Ascending aorta (tissue), 2 donors: ENCODE measurements at regions not wholly inside any gene's neighbourhood (a gene's known extent, or its start where the extent isn't known, plus 50 kb on each side); places are given as distances from the start of the nearest gene placed in this dataset.
A peak's percentile ranks its signal among the peaks of the same experiment; 100 is the strongest.

Experiments
- DNase-seq, 2 donors: peaks; one replicate each; pipeline ENCODE4 v3.0.0-alpha.2; 2019; ENCODE audit warnings: low spot score in 2 of 2
- H3K27ac ChIP-seq, 2 donors: fragments of 200-600 bp; sonication (generic); one replicate each; pipeline ENCODE4 v1.5.1; 2016 to 2017; ENCODE audit warnings: mild to moderate bottlenecking in 1 of 2
- H3K27me3 ChIP-seq: fragments of 200-600 bp; sonication (generic); one replicate; pipeline ENCODE4 v1.5.1; 2017
- H3K36me3 ChIP-seq, 2 donors: fragments of 200-600 bp; sonication (generic); one replicate each; pipeline ENCODE4 v1.5.1; 2016
- H3K4me1 ChIP-seq, 2 donors: fragments of 200-600 bp; sonication (generic); one replicate each; pipeline ENCODE4 v1.5.1; 2016 to 2017; ENCODE audit warnings: mild to moderate bottlenecking in 1 of 2
- H3K4me3 ChIP-seq, 2 donors: fragments of 200-600 bp; sonication (generic); one replicate each; pipeline ENCODE4 v1.5.1; 2016 to 2017; ENCODE audit warnings: mild to moderate bottlenecking in 1 of 2
- H3K9me3 ChIP-seq, 2 donors: fragments of 200-600 bp; sonication (generic); one replicate each; pipeline ENCODE4 v1.5.1; 2016
- intact Hi-C: fragments of 100-400 bp; cut with DNase I; formaldehyde crosslinking; loops from one replicate; pipeline ENCODE4 v1.15.1; 2023
- TF ChIP-seq, protein P1 (sequence below), 3 experiments: fragments of 200-600 bp in 2 of 3; fragments of 450-650 bp in 1 of 3; sonication (generic) in 2 of 3; IDR thresholded peaks; one replicate each; pipeline ENCODE4 v1.5.1; 2016 to 2019; ENCODE audit warnings: antibody characterized with exemption in 3 of 3, mild to moderate bottlenecking in 1 of 3, moderate library complexity in 1 of 3

DNA sequence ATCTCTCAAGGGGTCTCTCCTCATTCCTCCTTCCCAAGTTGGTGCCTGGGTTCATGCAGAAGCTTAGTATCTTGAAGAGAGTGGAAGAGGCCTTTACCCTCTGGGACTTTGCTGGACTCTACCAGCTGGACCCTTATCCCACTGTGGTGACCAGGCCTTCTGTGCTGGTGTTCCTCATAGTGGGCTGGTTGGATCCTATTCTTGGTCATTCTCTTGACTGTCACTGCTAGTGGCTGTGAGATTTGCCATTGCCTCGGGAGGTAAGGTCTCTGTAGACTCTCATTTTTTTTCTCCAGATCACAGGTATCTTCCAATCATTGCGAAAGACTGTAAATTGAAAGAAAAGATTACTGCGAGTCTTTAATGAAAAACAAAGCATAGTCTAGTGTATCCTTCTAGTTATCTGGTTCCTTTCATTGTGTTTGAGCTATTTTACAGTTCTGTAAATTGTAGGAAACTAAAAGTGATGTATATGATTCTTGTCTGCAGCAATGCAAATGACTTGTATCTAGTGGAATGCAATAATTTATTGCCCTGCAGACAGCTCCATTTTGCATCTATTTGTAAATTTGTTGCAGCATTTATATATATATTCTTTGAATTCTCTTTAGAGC lies 217.9 kb downstream of the AEBP2 start:
- intact Hi-C loops = loop anchor here (5.0 to 10.0 kb wide), 4 partner anchors 120 to 948 kb away; no protein-coding TSS in a partner anchor

DNA sequence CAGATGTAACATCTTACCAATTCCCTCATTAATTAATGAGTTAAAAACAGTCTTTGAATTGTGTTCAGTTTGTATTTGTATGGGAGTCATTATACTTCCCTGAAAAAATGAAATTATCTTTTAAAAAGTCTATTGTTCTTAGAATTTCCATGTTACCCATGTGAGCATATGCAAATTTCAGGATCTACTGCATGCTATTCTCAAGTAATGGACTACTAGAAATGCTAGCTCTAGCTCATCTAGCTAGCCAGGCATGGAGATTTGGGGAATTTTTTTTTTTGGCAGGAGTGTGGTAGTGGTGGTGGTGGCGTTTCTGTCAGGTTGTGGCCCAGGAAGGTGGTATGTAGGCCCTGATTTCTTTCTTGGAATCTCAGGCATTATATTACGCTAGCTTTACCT lies 218.4 kb downstream of the AEBP2 start:
- peak overlapping the region; percentile 48 to 97 for H3K27ac ChIP-seq
- TF ChIP-seq, protein P1, sequence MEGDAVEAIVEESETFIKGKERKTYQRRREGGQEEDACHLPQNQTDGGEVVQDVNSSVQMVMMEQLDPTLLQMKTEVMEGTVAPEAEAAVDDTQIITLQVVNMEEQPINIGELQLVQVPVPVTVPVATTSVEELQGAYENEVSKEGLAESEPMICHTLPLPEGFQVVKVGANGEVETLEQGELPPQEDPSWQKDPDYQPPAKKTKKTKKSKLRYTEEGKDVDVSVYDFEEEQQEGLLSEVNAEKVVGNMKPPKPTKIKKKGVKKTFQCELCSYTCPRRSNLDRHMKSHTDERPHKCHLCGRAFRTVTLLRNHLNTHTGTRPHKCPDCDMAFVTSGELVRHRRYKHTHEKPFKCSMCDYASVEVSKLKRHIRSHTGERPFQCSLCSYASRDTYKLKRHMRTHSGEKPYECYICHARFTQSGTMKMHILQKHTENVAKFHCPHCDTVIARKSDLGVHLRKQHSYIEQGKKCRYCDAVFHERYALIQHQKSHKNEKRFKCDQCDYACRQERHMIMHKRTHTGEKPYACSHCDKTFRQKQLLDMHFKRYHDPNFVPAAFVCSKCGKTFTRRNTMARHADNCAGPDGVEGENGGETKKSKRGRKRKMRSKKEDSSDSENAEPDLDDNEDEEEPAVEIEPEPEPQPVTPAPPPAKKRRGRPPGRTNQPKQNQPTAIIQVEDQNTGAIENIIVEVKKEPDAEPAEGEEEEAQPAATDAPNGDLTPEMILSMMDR (IDR thresholded peaks at IDR 0.05) = no peak
- intact Hi-C loops = loop anchor here (5.0 to 10.0 kb wide), 4 partner anchors 120 to 947 kb away; no protein-coding TSS in a partner anchor

More for the DNA sequence above, 217.9 kb downstream of the AEBP2 start:
- TF ChIP-seq, protein P1 (IDR thresholded peaks at IDR 0.05) = no peak
- Histone ChIP-seq H3K9me3 (no peaks in the 10 kb centered on the region), H3K27me3 (no peaks in the 10 kb centered on the region), H3K27ac (peak overlapping the region; percentile 95 to 97), H3K4me1 (peaks cover 12 to 24% of the 10 kb centered on the region in 2 donors), H3K36me3 (no peaks in the 10 kb centered on the region), H3K4me3 (no peak overlapping the region)
- DNase-seq = no peak

DNA sequence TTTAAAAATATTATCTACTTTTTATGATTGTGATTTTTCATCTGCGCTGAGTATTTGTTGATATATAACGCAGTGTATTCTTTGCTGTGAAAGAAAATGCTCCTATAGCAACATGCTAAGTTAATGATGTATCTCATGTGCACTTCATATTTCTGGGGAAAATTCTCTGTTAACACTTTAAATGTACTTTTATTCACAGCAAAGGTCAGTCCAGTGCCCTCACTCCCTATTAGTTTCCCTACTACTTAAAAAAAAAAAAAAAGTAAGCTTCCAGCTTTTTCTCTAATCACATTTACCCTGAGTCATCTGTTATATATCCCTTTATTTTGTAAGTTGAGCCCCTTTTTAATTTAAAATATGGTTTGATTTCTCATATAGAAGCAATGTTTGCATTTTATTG lies 219.8 kb downstream of the AEBP2 start:
- intact Hi-C loops = loop anchor here (5.0 to 10.0 kb wide), 4 partner anchors 118 to 946 kb away; no protein-coding TSS in a partner anchor
- DNase-seq = no peak

More for the DNA sequence above, 218.4 kb downstream of the AEBP2 start:
- DNase-seq = no peak
- Histone ChIP-seq H3K4me1 (peaks cover 12 to 23% of the 10 kb centered on the region in 2 donors), H3K36me3 (no peaks in the 10 kb centered on the region), H3K4me3 (no peak overlapping the region), H3K9me3 (no peaks in the 10 kb centered on the region), H3K27me3 (no peaks in the 10 kb centered on the region)

DNA sequence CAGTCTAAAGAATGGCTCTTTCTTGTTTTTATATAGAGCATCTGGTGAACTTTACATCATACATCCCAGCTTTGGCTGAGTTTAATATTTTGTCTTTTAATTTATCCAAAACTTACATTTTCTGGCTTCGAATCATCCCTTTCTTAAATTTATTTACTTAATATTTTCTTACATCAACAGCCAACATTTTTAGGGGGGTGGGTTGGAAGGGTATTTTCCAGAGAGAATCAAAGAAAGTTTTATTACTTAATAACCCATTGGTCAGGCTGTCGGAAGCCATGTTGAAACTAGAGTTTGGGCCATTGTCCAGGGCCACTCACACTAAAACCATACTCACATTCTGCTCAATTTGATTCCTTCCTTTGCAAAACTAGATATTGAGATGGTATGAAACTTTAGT lies 220.2 kb downstream of the AEBP2 start:
- H3K36me3 ChIP-seq = no peaks in the 10 kb centered on the region
- TF ChIP-seq, protein P1 (IDR thresholded peaks at IDR 0.05) = no peak
- no peaks in the 10 kb centered on the region for H3K9me3 ChIP-seq
- intact Hi-C loops = loop anchor here (5.0 to 10.0 kb wide), 4 partner anchors 118 to 945 kb away; no protein-coding TSS in a partner anchor
- no peaks in the 10 kb centered on the region for H3K27me3 ChIP-seq
- H3K4me3 ChIP-seq = no peak overlapping the region
- DNase-seq = no peak
- H3K27ac ChIP-seq = no peak overlapping the region
- H3K4me1 ChIP-seq = peaks cover 7 to 9% of the 10 kb centered on the region in 2 donors

More for the DNA sequence above, 219.8 kb downstream of the AEBP2 start:
- Histone ChIP-seq H3K4me3 (no peak overlapping the region), H3K27ac (no peak overlapping the region), H3K27me3 (no peaks in the 10 kb centered on the region), H3K36me3 (no peaks in the 10 kb centered on the region), H3K4me1 (peaks cover 11 to 13% of the 10 kb centered on the region in 2 donors), H3K9me3 (no peaks in the 10 kb centered on the region)
- TF ChIP-seq, protein P1 (IDR thresholded peaks at IDR 0.05) = no peak

DNA sequence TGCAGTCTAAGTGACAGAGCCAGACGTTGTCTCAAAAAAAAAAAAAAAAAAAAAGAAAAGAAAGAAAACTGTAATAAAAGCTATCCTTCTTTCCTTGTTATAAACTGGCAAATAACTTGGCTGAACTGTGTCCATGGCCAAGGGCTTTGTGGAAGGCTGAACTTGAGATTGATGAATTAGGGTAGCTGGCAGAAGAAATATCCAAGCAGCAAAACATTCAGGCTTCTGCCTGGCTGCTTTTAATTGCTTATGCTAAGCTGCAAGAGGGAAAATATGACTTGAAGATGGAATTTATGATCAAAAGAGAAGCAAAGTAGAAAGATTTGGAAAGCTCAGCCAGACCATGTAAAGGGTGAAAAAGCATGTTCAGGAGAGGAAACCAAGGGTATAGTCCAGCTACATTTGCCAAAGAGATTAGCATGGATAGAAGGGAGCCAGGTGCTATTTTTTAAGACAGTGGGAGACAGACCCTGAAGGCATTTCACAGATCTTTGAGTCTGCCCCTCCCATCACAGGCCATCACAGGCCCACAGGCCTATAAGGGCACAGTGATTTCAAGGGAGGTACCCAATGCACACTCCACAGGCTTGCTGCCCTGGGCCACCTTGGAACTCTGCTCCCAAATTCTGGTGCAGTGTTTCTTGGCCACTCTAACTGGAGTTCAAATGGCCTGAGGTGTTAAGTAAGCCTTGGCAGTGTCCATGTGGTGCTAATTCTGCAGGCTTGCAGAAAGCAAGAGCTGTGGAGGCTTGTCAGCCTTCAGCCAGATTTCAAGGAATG lies 226.0 kb downstream of the AEBP2 start:
- intact Hi-C loops = no loop called here
- peak overlapping the region; percentile 76 to 80 for H3K27ac ChIP-seq
- H3K36me3 ChIP-seq = no peaks in the 10 kb centered on the region
- DNase-seq = no peak
- H3K9me3 ChIP-seq = no peaks in the 10 kb centered on the region
- TF ChIP-seq, protein P1 (IDR thresholded peaks at IDR 0.05) = no peak
- no peaks in the 10 kb centered on the region for H3K27me3 ChIP-seq
- no peak overlapping the region for H3K4me3 ChIP-seq
- peaks cover 0 to 11% of the 10 kb centered on the region in 2 donors for H3K4me1 ChIP-seq
